ENCODE measurements at regions not wholly inside any gene's neighbourhood (a gene's known extent, or its start where the extent isn't known, plus 50 kb on each side); places are given as distances from the start of the nearest gene placed in this dataset.

DNA sequence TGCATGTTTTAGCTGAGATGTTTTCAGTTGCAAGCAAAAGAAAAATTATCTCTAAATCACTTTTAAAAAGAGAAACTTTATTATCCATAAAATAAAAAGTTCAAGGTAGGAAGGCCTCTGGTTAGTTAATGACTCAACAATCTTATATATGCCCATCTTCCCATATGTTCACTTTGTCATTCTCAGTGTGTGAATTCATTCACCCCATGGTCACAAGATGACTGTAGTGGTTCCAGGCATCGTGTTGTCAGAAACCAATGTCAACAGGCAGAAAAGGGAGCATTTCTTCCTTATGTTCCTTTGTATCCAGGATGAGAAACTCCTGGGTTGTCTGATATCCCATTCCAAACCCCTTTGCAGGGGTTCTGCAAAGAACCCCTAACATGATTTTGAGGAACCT lies 119.9 kb upstream of the RAP2B start:
- TF ChIP-seq CREB1 (CRISPR knock-in tag; IDR thresholded peaks at IDR 0.05; ENCODE audit: low read depth) (no peak), EZH2 (IDR thresholded peaks at IDR 0.05; ENCODE audit: low read depth, unreplicated experiment) (no peak), EZH2phosphoT487 (IDR thresholded peaks at IDR 0.05; ENCODE audit: unreplicated experiment) (no peak), POLR2AphosphoS5 (IDR thresholded peaks at IDR 0.05; ENCODE audit: low read depth) (no peak), ZNF331 (CRISPR knock-in tag; IDR thresholded peaks at IDR 0.05; ENCODE audit: low read depth) (no peak)
- TF ChIP-seq, protein P1, sequence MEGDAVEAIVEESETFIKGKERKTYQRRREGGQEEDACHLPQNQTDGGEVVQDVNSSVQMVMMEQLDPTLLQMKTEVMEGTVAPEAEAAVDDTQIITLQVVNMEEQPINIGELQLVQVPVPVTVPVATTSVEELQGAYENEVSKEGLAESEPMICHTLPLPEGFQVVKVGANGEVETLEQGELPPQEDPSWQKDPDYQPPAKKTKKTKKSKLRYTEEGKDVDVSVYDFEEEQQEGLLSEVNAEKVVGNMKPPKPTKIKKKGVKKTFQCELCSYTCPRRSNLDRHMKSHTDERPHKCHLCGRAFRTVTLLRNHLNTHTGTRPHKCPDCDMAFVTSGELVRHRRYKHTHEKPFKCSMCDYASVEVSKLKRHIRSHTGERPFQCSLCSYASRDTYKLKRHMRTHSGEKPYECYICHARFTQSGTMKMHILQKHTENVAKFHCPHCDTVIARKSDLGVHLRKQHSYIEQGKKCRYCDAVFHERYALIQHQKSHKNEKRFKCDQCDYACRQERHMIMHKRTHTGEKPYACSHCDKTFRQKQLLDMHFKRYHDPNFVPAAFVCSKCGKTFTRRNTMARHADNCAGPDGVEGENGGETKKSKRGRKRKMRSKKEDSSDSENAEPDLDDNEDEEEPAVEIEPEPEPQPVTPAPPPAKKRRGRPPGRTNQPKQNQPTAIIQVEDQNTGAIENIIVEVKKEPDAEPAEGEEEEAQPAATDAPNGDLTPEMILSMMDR (conservative IDR thresholded peaks at IDR 0.05; ENCODE audit: low read depth in 2 of 2), result no peak
- TF ChIP-seq, protein P2, sequence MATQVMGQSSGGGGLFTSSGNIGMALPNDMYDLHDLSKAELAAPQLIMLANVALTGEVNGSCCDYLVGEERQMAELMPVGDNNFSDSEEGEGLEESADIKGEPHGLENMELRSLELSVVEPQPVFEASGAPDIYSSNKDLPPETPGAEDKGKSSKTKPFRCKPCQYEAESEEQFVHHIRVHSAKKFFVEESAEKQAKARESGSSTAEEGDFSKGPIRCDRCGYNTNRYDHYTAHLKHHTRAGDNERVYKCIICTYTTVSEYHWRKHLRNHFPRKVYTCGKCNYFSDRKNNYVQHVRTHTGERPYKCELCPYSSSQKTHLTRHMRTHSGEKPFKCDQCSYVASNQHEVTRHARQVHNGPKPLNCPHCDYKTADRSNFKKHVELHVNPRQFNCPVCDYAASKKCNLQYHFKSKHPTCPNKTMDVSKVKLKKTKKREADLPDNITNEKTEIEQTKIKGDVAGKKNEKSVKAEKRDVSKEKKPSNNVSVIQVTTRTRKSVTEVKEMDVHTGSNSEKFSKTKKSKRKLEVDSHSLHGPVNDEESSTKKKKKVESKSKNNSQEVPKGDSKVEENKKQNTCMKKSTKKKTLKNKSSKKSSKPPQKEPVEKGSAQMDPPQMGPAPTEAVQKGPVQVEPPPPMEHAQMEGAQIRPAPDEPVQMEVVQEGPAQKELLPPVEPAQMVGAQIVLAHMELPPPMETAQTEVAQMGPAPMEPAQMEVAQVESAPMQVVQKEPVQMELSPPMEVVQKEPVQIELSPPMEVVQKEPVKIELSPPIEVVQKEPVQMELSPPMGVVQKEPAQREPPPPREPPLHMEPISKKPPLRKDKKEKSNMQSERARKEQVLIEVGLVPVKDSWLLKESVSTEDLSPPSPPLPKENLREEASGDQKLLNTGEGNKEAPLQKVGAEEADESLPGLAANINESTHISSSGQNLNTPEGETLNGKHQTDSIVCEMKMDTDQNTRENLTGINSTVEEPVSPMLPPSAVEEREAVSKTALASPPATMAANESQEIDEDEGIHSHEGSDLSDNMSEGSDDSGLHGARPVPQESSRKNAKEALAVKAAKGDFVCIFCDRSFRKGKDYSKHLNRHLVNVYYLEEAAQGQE (IDR thresholded peaks at IDR 0.05; ENCODE audit: unreplicated experiment), result no peak
- TF ChIP-seq, protein P3, sequence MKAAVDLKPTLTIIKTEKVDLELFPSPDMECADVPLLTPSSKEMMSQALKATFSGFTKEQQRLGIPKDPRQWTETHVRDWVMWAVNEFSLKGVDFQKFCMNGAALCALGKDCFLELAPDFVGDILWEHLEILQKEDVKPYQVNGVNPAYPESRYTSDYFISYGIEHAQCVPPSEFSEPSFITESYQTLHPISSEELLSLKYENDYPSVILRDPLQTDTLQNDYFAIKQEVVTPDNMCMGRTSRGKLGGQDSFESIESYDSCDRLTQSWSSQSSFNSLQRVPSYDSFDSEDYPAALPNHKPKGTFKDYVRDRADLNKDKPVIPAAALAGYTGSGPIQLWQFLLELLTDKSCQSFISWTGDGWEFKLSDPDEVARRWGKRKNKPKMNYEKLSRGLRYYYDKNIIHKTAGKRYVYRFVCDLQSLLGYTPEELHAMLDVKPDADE (IDR thresholded peaks at IDR 0.05), result no peak

Data from GM23338 (cell line).